ENCODE measurements at regions not wholly inside any gene's neighbourhood (a gene's known extent, or its start where the extent isn't known, plus 50 kb on each side); places are given as distances from the start of the nearest gene placed in this dataset.

DNA sequence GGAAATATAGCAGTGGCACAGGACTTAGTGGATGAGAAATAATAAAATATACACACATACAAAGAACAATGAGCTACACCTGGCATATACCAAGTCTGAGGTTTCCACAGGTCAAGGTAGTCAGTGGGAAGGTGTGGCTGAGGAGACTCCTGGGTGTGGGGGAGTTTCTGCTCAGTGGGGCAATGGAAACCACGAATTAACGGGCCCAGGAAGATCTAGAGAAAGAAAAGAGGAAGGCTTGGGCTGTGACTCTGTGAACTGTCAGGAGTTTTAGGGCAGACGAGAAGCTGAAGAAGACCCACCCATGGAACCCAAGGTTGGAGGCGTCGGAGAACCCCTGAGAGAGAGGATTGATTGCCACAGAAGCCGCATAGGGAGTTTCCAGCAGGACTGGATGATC lies 196.5 kb downstream of the HERPUD2 start:
- no peak for FAIRE-seq

DNA sequence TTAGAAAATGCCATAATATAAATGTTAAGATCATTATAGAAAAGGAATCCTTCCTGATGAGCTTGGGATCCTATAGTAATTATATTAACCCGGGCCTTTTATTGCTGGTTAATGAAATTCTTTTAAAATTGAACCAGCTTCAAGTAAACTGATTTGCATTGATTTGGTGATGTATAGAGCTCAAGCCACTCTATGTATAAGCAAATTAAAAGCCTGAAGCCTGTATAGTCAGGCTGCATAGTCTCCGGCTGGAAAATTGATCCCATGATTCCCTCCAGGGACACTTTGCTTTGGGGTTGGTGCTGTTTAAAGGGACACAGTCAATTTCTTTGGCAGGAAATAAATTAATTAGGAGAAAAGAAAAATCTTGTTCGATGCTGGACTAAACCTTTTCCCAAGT lies 199.1 kb downstream of the HERPUD2 start:
- FAIRE-seq = no peak

DNA sequence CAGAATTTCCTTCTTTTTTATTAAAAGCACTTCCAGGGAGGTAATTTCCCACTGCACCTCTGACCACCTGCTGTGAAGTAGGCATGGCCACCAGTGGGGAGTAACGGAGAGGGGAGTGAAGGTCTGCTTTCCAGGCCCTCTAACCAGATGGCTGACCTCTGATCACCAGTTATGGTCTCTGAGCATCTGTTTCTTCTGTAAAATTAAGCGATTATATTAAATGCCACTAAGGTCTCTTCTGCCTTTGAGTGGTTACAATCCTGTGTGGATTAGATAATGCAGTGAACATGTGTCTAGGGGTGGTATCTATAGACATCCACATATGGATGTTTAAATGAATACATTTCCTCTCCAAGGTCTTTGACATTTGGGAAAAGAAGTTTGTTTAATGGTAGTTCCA lies 199.6 kb downstream of the HERPUD2 start:
- no peak for FAIRE-seq

DNA sequence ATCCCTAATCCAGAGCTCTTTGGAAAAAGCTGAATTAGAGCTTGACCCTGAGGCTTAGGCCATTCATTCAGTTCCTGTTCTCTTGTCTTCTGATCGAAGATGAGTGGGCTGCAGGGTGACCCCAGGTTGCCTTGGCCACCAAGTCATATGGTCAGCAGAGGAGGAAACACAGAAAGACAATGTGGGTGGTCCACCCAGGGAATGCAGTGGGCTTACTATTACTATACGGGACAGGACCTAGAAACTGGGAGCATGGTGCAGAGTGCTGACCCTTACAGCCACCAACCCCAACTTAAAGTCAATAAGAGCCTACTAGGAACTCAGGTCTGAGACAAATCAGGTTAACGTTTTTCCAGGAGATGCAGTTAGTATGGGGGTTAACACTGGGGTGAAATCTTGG lies 200.5 kb downstream of the HERPUD2 start:
- no peak for FAIRE-seq

DNA sequence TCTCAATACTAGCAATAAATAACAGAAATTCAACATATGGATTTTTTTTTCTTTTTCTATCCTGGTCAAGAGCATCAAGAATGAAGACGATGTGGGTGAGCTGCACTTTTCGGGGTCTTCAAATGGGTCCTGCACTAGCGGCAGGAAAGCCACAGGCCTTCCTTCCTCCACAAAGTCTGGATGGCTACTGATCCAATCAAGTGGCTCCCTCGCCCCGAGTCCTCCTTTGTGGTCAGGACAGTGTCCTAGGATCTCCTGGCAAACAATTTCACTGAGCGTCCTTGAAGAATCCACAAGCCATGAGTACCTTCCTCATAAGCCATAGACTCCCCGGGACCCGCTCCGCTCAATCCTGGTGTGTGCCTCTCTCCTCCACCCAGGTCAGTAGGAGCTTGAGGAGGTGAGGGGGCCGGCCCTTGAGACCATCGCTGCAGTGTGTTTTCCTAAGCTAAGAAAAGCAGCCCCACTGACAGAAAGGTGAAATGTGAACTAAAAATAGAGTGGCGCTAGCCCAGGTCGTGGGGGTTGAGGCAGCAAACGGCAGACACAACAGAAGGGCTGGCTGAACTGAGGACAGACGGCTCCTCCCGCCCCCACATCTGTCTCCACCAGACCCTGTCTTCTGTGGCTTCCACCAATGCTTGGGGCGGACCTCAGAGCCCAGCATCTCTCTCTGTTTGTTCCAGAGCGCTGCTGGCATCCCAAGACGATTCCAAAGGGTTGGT lies 202.3 kb downstream of the HERPUD2 start:
- FAIRE-seq = no peak

DNA sequence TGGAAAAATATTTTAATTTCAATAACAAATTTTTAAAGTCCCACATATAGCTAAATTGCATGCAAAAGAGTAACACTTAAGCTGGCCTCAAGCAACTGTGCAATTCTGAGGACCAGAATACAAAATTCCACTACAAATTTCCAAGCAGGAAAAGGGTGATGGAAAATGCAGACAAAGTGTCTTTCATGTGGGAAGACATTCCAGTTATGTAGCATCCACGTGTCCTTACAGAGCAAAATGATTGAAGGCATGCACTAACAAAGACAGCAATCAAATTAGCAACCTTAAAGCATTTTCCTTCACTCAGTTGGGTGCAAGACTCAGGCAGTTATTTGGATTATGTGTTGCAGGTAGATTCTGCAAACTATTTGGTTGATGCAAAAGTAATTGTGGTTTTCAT lies 203.7 kb downstream of the HERPUD2 start:
- no peak for FAIRE-seq

DNA sequence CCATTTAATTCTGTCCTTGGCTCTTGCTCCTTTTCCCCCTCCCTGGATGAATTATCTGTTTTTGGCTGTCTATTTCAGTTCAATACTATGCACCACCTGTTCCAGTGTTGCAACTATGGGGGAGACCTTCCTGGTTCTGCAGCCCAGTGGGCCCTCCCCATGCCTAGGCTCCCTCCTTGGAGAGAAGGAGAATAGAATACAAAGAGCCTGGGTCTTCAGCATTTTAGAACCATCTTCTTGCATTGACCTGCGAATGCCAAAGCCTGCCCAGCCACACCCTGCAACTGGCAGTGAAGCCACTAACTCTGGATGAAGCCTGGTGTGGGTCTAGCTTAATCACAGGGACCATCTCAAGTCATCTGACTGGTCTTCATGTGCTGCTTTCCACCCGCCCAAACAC lies 207.1 kb downstream of the HERPUD2 start:
- FAIRE-seq = no peak

DNA sequence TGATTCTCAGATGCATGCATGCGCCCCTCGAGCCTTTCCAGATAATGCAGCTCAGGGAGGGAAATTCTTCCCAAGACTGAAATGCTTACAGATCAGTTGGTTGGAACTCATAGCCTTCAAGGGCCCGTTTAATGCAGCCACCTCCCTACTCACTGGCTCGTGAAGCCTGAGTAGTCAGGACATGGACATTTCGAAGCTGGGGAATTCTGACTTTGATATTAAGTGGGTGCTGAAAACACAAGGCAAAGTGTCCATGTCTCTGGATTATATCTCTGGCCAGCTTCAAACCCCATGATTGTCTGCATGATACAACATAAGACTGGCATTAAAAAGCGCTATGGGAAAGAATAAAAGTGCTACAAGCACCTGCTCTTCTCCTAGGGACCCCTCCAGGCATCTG lies 207.5 kb downstream of the HERPUD2 start:
- FAIRE-seq = no peak

DNA sequence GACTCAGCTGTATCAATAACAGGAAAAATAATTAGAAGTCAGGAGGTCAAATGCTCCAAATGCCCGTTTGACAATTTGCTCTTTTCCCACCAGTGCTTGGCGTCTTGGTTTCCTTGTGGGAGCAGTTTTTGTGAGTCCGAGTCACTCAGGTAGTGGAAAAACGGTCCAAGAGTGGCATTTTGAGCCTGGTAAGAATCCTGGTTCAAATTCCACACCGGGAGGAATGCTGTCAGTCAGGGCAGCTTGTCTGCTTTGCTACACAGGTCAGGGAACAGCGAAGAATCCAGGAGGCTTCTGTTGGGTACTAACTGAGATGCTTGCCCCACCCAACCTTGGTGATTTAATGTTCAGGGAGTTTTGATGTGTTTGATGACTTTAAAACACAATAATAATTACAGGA lies 209.5 kb downstream of the HERPUD2 start:
- no peak for FAIRE-seq

DNA sequence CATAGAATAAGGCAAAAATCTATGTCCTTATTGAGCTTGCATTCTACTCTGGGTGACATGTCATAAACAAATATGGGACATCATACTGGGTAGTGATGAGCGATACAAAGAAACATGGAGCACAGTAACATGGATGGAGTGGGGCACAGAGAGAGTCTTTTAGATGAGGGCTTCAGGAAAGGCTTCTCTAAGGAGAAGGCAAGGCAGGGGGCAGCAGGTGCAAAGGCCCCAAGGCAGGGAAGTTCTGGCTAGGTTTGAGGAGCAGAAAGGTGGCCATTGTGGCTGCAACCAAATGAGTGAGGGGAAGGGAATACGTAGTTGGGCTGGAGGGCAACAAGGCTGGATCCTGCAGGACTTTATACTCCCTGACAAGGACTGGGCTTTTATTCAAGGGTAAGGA lies 211.4 kb downstream of the HERPUD2 start:
- no peak for FAIRE-seq

DNA sequence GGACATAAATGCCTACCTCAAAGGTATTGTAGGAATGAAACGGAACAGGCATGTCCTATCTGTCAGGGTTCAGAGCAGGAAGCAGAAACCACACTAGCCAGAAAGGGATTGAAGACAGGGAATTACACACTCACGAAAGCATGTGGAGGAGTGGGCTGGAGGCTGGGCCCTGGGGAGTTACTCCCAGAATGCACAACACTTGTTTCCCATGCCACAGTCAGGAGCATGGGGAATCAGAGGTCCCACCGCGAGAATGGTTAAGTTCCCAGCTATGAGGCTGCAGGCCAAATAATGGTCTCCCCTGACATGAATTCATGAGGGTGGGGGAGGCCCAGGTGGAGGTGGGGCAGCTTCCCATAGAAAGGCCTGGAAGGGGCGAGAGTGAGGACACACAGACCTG lies 212.7 kb downstream of the HERPUD2 start:
- FAIRE-seq = no peak

DNA sequence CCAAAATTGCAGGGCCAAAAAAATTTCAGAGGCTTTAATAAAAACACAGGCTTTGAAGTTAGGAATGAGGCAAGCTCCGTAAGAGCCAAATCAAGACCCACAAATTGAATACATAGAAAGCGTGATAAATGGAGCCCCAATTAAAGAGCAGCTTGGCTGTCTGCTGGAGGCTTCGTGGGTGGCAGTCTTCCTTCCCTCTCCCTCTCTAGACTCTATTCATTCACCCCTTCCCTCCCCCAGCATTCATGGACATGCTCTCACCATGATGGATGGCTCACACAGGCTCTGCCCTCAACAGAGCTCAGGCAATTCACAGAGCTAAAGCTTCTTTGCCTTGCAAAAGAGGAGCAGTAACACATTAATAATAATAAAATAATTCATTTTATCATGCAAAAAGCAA lies 214.1 kb downstream of the HERPUD2 start:
- FAIRE-seq = no peak

DNA sequence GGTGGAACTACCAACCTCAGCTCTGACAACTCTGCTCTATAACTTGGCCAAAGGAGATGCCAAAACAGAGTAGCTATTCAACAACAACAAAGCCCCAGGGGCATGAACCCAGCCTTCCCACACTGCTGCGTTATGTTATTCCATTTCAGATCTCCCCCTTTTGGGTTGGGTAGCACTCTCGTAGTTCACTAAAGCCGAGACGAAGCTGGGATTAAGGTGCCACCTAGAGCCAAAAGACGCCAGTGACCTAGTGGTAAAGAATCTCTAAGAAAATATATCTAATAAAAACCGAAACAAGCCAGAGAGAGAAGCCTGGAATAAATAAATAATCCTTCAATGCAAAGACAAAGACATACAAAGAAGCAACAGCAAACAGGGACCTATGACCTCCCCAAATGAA lies 217.3 kb downstream of the HERPUD2 start:
- FAIRE-seq = no peak

DNA sequence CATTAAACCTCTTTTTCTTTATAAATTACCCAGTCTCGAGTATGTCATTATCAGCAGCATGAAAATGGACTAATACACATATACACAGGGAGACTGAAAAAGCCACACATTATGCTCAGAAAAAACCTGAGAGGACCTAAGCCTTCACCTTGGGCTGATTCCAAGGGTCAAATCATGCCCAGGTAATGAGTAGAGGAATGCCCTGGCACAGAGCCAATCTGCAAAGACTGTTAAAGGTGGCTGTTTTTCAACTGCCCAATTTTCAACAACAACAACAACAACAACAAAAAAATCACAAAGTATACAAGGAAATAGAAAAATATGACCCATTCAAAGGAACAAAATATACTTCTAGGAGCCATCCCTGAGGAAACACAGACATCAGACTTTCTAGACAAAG lies 220.2 kb upstream of the TBX20 start:
- no peak for FAIRE-seq

DNA sequence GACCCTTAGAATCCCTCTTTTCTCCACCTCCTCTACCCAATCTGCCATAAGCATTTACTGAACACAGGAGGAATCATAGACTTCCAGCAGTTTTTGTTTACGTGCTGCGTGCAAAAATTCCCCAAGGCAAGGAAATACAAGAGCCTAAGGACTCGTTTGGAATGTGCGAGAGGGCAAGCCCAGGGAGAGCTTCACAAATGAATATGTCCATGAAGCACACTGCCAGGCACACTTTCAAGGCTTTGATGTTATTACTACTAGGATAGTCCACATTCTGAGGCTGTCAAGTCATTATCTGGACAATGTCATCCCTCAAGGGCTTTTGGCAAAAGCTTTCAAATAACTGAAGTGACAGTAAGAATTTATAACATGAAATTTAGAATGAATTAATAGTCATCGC lies 214.7 kb upstream of the TBX20 start:
- no peak for FAIRE-seq

DNA sequence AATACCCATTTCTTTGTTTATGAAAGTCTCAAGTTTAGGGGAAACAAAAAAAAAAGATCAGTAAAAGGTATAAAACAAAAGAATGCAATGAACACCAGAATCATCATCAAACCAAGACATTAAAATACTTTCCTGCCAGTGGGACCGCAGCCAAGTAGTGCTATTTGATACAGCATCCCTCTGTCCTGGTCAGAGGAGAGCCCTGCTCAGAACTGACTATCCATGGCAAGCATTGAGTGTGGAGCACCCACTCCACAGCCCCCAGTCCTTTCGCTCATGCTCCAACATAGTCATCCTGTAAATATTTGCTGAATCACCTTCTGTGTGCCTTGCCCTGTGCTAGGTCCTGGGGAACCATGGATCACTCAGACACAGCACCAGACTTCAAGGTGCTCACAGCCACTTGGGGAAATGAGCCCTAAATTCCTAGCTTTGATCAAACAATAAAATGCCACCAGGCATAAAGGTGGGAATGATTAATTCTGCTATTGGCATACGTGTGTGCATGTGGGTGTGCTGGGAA lies 213.6 kb upstream of the TBX20 start:
- FAIRE-seq = no peak

DNA sequence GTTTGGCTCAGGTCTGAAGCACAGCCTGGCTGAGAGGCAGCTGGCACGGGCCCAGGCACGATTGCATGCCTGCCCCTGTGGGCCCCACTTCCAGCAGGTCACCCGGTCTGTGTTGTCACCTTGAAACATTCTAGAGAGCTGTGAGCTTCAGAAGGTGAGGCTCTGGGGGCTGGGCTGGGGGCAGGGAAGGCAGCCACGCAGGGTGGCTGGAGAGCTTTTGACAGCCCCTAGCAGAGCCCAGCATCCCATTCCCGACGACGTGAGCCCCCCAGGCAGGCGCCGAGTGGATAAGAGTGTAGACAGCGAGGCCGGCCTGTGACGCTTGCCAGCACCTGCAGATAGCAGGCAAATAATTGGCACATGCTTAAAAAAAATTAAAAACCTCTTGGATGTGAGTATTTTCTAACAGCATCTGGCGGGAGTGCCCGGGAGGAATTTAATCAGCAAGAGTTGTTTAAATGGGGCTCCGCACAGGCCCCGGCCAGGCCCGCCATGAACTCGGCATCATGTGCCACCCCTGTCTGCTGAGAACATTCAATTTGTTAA lies 212.0 kb upstream of the TBX20 start:
- no peak for FAIRE-seq

DNA sequence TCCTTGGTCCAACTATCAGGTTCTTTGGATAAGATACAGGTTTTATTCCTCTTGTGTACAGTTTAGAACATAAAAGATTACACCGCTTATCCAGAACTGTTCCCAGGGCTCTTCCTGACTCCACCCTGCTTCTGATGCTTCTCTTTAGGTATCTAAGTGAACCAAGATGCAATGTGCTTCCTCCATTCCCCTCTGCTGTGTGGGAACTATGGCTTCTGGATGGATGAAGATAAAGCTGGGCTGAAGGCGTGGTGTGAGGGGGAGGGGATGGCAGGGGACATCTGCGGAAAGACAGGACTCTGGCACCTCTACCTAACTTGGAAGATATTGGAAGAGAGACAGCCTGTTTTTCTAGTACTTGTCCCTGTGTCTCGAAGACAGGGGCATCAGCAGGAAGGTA lies 209.9 kb upstream of the TBX20 start:
- FAIRE-seq = no peak

DNA sequence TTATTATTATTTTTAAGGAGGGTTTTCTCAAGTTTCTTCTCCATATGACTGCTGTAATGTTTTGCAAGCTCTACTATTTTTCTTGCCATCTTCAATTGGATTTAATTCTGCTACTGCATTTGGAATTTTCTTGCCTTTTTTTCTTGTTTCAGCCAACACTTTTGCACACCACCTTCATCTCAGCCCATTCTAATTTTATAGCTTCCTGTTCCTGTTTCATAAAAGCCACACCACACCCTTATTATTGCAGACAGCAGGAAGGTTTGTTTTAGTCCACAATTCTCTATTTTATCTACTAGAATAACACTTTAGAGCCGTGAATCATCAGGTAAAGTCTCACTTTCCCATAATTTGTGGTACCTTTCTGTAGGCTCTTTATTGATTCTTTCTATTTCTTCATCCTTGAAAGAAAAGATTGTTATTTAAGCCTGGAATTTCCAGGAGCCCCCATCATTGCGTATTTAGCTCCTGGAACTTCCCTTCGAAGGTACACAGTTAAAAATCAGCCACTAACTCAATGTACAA lies 209.3 kb upstream of the TBX20 start:
- FAIRE-seq = no peak

DNA sequence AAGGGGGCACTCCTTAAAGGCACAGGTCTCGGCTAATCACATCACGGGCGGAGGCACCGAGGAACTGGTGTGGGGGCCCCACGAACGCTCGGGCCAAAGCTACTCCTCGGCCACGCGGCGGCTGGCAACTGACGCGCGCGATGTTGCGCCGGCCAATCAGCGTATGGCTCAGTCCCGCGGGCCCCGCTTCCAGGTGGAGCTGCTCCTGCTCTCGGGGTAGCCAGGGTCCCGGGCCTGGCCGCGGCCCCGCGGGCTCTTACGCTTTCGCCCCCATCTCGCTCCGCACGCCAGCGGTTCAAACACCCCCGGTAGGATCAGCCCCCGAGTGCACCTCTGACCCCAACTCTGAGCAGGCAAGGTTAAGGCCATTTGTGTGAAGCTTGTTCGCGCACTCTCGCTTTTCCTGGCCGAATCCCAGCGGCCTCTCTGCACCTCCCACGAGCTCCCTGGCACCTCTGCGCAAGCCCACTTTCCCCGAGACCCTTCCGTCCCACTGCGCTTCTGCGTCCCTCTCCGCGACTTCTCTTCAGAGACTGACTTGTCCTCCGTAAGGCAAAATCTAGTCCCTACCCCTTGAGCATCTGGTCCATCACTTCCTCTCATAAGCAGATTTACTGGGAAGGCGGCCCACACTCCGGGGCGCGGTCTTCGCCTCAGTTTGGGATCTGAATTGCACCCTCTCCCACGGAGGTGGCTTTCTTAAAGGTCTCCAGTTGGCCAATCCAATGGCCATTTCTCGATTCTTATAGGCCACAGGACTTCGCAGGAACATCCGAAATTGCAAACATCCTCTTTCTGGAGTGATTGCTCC lies 200.9 kb upstream of the TBX20 start:
- no peak for FAIRE-seq

DNA sequence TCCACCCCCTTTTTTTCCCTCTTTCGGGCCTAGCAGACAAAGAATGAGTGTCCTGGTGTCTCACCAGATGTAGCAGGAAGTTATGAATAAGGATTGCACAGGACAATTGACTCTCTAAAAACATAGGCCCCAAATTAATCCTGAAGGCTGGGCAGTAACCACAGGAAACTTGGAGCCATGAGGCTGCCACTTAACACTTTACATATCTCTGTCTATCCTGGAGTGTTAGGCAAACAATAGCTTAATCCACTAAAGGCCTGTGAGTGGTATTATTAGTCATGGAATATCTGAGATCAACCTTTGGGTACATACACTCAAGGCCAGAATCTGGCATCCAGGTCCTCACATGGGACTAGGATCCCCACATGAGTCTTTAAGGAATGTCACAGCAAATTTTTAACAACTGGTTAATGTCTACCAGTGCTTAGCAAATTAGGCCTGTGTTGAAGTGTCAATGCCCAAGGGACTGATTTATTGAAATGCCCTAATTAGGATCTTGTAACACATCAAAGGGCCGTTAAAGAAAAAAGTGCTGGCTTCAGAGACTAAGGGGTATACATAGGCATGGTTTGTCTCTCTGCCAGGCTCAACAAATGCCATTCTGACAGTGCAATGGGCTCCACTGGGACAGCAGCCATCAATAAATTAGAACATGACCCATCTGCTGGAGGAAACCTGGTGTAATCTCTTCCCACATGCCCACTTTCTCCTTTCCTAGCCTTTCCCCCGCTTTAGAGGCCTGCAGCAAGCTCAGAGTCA lies 196.7 kb upstream of the TBX20 start:
- FAIRE-seq = no peak

DNA sequence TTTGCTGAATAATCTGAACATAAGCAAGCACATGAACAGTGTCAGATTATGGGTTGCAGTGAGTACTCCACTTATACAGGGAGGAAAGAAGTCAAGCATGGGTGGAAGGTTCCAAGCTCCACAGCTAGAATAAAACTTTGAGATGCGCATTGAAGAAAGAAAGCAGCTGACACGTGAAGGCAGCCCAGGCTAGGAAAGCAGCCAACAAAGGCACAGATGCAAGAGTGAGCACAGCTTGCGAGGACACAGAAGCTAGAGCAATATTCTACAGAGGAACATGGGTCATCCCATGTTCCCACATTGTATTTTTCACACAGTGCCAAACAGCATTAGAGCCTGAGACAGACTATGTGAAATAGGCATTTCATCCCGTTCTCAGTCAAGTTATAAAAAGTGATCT lies 194.6 kb upstream of the TBX20 start:
- FAIRE-seq = no peak

DNA sequence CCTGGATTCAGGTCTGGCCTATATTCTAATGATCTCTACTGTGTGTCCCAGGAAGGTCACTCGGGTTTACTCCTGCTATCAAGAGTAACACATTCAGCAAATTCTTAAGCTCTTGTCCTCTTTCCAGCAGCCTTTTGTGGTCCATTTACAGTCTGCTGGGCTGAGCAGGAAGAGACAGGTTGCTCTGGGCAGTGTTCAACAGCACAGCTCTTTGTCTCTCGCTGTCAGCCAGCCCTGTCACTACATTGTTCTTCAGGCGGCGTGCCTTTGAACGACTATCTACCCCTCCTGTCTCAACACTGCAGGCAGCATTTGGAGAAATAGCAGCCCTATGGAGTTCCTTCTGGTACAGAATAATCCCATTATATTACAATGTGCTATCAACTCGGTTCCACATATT lies 192.2 kb upstream of the TBX20 start:
- FAIRE-seq = no peak
